Astrocyte (in vitro differentiated cells and primary cell): ENCODE measurements at regions not wholly inside any gene's neighbourhood (a gene's known extent, or its start where the extent isn't known, plus 50 kb on each side); places are given as distances from the start of the nearest gene placed in this dataset.

Experiments
- CTCF ChIP-seq: IDR thresholded peaks from 2 replicates; pipeline ENCODE4 v1.5.1; 2011; ENCODE audit warnings: low read depth, mild to moderate bottlenecking, inconsistent platforms, low read length, moderate library complexity; ENCODE audit not compliant: insufficient read depth
- EZH2 ChIP-seq: IDR thresholded peaks from 2 replicates; pipeline ENCODE4 v1.6.1; 2012; ENCODE audit warnings: mild to moderate bottlenecking, low read length, inconsistent platforms; ENCODE audit not compliant: insufficient read depth

- TF ChIP-seq CTCF: no peak
- TF ChIP-seq EZH2: no peak
Observed at GRCh38 chr11:33633251-33634003, 67.2 kb downstream of the C11orf91 start.
